ENCODE measurements at regions not wholly inside any gene's neighbourhood (a gene's known extent, or its start where the extent isn't known, plus 50 kb on each side); places are given as distances from the start of the nearest gene placed in this dataset.

DNA sequence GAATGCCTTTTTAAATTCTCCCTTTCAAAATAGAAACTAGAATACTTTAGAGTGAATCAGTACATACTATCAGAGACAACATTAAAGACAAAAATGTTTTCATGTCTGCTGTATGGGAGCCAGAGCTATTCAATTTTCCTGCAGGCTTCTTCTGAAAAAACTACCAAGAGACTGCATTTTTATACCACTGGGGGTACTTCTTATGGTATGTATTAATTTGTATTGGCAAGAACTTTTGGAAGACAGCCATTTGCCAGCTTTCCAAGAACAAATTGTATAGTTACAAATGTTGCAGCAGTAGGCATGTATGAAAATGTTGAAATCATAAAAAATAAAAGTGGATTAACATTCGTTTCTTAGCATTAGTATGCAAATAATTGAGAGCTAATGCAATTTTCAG, 1010.0 kb upstream of the CADM2 start:
- Mint-ChIP-seq H3K27me3 (ENCODE audit: low read depth, unreplicated experiment) (no peaks in the 10 kb centered on the region), H3K36me3 (ENCODE audit: low read depth, unreplicated experiment) (no peaks in the 10 kb centered on the region), H3K4me1 (ENCODE audit: low read depth, unreplicated experiment) (no peaks in the 10 kb centered on the region), H3K4me3 (ENCODE audit: unreplicated experiment) (no peak overlapping the region), H3K9me3 (ENCODE audit: unreplicated experiment) (no peaks in the 10 kb centered on the region), H3K27ac (ENCODE audit: unreplicated experiment) (no peak overlapping the region)
- no peak for FAIRE-seq
- Histone ChIP-seq H3K4me3 (ENCODE audit: insufficient read depth, low read depth, low read length) (no peak overlapping the region), H2AFZ (ENCODE audit: low read depth, low read length) (no peak overlapping the region), H3K9me3 (ENCODE audit: insufficient read depth, low read depth, low read length) (no peaks in the 10 kb centered on the region), H3K4me1 (ENCODE audit: insufficient read depth, low read length) (no peaks in the 10 kb centered on the region), H3K27ac (ENCODE audit: low read depth, low read length) (no peak overlapping the region), H3K36me3 (ENCODE audit: insufficient read depth, low read length) (no peaks in the 10 kb centered on the region), H3K4me2 (ENCODE audit: low read length) (no peak overlapping the region), H4K20me1 (ENCODE audit: insufficient read depth, low read length) (no peaks in the 10 kb centered on the region), H3K9ac (ENCODE audit: low read length) (no peak overlapping the region), H3K79me2 (ENCODE audit: insufficient read depth, low read length) (no peaks in the 10 kb centered on the region), H3K27me3 (ENCODE audit: insufficient read depth, low read length) (no peaks in the 10 kb centered on the region)
- DNase-seq (ENCODE audit: low read depth): no peak
- TF ChIP-seq CTCF (IDR thresholded peaks at IDR 0.05; ENCODE audit: insufficient read depth, low read depth, low read length) (no peak), EZH2 (IDR thresholded peaks at IDR 0.05; ENCODE audit: insufficient read depth, low read length) (no peak)

- Histone ChIP-seq H4K20me1 (ENCODE audit: insufficient read depth, low read length) (no peaks in the 10 kb centered on the region), H3K9me3 (ENCODE audit: insufficient read depth, low read depth, low read length) (no peaks in the 10 kb centered on the region), H3K27ac (ENCODE audit: low read depth, low read length) (no peak overlapping the region), H3K36me3 (ENCODE audit: insufficient read depth, low read length) (no peaks in the 10 kb centered on the region), H3K79me2 (ENCODE audit: insufficient read depth, low read length) (no peaks in the 10 kb centered on the region), H2AFZ (ENCODE audit: low read depth, low read length) (no peak overlapping the region), H3K4me2 (ENCODE audit: low read length) (peak overlapping the region; percentile 38), H3K4me1 (ENCODE audit: insufficient read depth, low read length) (no peaks in the 10 kb centered on the region), H3K27me3 (ENCODE audit: insufficient read depth, low read length) (no peaks in the 10 kb centered on the region), H3K9ac (ENCODE audit: low read length) (no peak overlapping the region), H3K4me3 (ENCODE audit: insufficient read depth, low read depth, low read length) (no peak overlapping the region)
- DNase-seq (ENCODE audit: low read depth): peak; percentile 5
- FAIRE-seq: no peak
- Mint-ChIP-seq H3K9me3 (ENCODE audit: unreplicated experiment) (no peaks in the 10 kb centered on the region), H3K27ac (ENCODE audit: unreplicated experiment) (no peak overlapping the region), H3K4me3 (ENCODE audit: unreplicated experiment) (no peak overlapping the region), H3K4me1 (ENCODE audit: low read depth, unreplicated experiment) (no peaks in the 10 kb centered on the region), H3K27me3 (ENCODE audit: low read depth, unreplicated experiment) (no peaks in the 10 kb centered on the region), H3K36me3 (ENCODE audit: low read depth, unreplicated experiment) (no peaks in the 10 kb centered on the region)
- TF ChIP-seq EZH2 (IDR thresholded peaks at IDR 0.05; ENCODE audit: insufficient read depth, low read length): no peak
- TF ChIP-seq CTCF (IDR thresholded peaks at IDR 0.05; ENCODE audit: insufficient read depth, low read depth, low read length): no peak
Measured at GRCh38 chr3:83953417-83954089, 1005.2 kb upstream of the CADM2 start.

GRCh38 chr3:83956431-83956830, 1002.4 kb upstream of the CADM2 start:
- DNase-seq (ENCODE audit: low read depth) (no peak), FAIRE-seq (no peak)
- H3K27ac ChIP-seq (ENCODE audit: low read depth, low read length): no peak overlapping the region
- Mint-ChIP-seq H3K27ac (ENCODE audit: unreplicated experiment) (no peak overlapping the region), H3K27me3 (ENCODE audit: low read depth, unreplicated experiment) (no peaks in the 10 kb centered on the region), H3K4me1 (ENCODE audit: low read depth, unreplicated experiment) (no peaks in the 10 kb centered on the region), H3K4me3 (ENCODE audit: unreplicated experiment) (no peak overlapping the region), H3K36me3 (ENCODE audit: low read depth, unreplicated experiment) (no peaks in the 10 kb centered on the region), H3K9me3 (ENCODE audit: unreplicated experiment) (no peaks in the 10 kb centered on the region)
- H3K4me1 ChIP-seq (ENCODE audit: insufficient read depth, low read length): no peaks in the 10 kb centered on the region
- no peak overlapping the region for H2AFZ ChIP-seq (ENCODE audit: low read depth, low read length)
- no peak overlapping the region for H3K4me3 ChIP-seq (ENCODE audit: insufficient read depth, low read depth, low read length)
- H3K9ac ChIP-seq (ENCODE audit: low read length): no peak overlapping the region
- H3K9me3 ChIP-seq (ENCODE audit: insufficient read depth, low read depth, low read length): no peaks in the 10 kb centered on the region
- no peaks in the 10 kb centered on the region for H3K36me3 ChIP-seq (ENCODE audit: insufficient read depth, low read length)
- H4K20me1 ChIP-seq (ENCODE audit: insufficient read depth, low read length): no peaks in the 10 kb centered on the region
- H3K27me3 ChIP-seq (ENCODE audit: insufficient read depth, low read length): no peaks in the 10 kb centered on the region
- H3K79me2 ChIP-seq (ENCODE audit: insufficient read depth, low read length): no peaks in the 10 kb centered on the region
- H3K4me2 ChIP-seq (ENCODE audit: low read length): no peak overlapping the region
- TF ChIP-seq CTCF (IDR thresholded peaks at IDR 0.05; ENCODE audit: insufficient read depth, low read depth, low read length) (no peak), EZH2 (IDR thresholded peaks at IDR 0.05; ENCODE audit: insufficient read depth, low read length) (no peak)
